Stimulated activated naive CD8-positive, alpha-beta T cell treated with anti-CD3 and anti-CD28 coated beads, Interleukin-15, Interleukin-2, amounts not matched to agents 100 ng/mL and 50 ng/mL, for 24 hours (primary cell): ENCODE measurements at regions not wholly inside any gene's neighbourhood (a gene's known extent, or its start where the extent isn't known, plus 50 kb on each side); places are given as distances from the start of the nearest gene placed in this dataset.
A peak's percentile ranks its signal among the peaks of the same experiment; 100 is the strongest.

Source experiments
- H3K27ac Mint-ChIP-seq: one replicate; pipeline ENCODE4 v1.8.0; 2021; ENCODE audit warnings: mild to moderate bottlenecking, mixed read lengths
- H3K27me3 Mint-ChIP-seq: one replicate; pipeline ENCODE4 v1.8.0; 2021; ENCODE audit warnings: mixed read lengths
- H3K36me3 Mint-ChIP-seq: one replicate; pipeline ENCODE4 v1.8.0; 2021; ENCODE audit warnings: low read depth, mixed read lengths
- H3K4me1 Mint-ChIP-seq: one replicate; pipeline ENCODE4 v1.8.0; 2021; ENCODE audit warnings: low read depth, mixed read lengths
- H3K4me3 Mint-ChIP-seq: one replicate; pipeline ENCODE4 v1.8.0; 2021; ENCODE audit warnings: mild to moderate bottlenecking, mixed read lengths
- H3K9me3 Mint-ChIP-seq: one replicate; pipeline ENCODE4 v1.8.0; 2021; ENCODE audit warnings: mixed read lengths

- Mint-ChIP-seq H3K27me3 (no peaks in the 10 kb centered on the region), H3K4me3 (no peak overlapping the region), H3K9me3 (no peaks in the 10 kb centered on the region), H3K36me3 (peaks cover 9% of the 10 kb centered on the region), H3K27ac (no peak overlapping the region), H3K4me1 (no peaks in the 10 kb centered on the region)
These were observed 90.0 kb upstream of the CLMN start for GRCh38 chr14:95409477-95410272.

- Mint-ChIP-seq H3K27ac (no peak overlapping the region), H3K4me3 (no peak overlapping the region), H3K4me1 (no peaks in the 10 kb centered on the region), H3K36me3 (peaks cover 9% of the 10 kb centered on the region), H3K27me3 (no peaks in the 10 kb centered on the region), H3K9me3 (no peaks in the 10 kb centered on the region)
These were observed 89.2 kb upstream of the CLMN start for GRCh38 chr14:95408731-95409476.

GRCh38 chr14:95407354-95407753, 87.6 kb upstream of the CLMN start:
- no peaks in the 10 kb centered on the region for H3K9me3 Mint-ChIP-seq
- H3K4me1 Mint-ChIP-seq = no peaks in the 10 kb centered on the region
- no peaks in the 10 kb centered on the region for H3K27me3 Mint-ChIP-seq
- no peak overlapping the region for H3K4me3 Mint-ChIP-seq
- no peak overlapping the region for H3K27ac Mint-ChIP-seq
- H3K36me3 Mint-ChIP-seq = peaks cover 9% of the 10 kb centered on the region

DNA sequence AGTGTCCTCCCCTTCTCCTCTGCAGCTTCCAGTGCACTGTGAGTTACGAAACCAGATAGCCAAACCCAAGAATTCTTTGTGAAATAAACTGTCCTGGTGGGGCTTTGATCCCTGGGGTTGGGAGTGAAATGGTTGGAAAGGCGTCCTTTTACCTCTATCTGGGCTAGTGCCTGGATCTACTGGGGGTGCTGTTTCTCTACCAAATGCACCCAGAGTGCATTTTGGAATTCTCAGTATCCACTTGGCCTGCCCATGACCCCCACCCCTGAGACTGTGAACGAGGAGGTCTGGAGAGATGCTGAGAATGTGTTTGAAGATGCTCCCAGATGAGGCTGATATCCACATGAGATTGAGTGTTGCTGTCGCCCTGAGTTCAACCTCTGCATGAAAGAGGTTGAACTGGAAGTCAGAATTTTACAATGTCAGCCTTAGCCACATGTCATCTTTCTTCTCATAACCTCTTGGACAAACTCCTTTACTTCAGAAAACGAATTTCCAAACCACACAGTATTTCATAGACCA, 87.1 kb upstream of the CLMN start:
- Mint-ChIP-seq H3K9me3 (no peaks in the 10 kb centered on the region), H3K36me3 (peaks cover 9% of the 10 kb centered on the region), H3K4me1 (no peaks in the 10 kb centered on the region), H3K27me3 (no peaks in the 10 kb centered on the region), H3K4me3 (no peak overlapping the region), H3K27ac (no peak overlapping the region)

DNA sequence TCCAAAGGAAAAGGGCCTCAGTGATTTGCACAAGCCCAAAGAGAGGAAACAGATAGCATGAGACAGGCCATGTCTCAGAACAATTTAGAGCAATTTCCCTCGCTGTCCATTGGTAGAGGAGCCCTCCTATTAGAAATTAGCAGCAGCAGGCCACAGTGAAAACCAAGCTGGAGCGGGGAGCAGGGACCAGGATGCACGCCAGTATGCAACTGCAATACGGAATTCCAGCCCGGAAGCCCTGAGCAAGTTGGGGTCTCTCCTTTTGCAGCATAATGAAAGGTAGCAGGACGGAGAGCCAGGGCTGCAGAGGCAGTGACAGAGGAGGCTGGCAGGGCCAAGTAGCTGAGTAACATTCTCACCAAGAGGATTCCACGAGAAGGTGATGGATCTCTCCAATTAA, 84.9 kb upstream of the CLMN start:
- Mint-ChIP-seq H3K4me1 (no peaks in the 10 kb centered on the region), H3K4me3 (no peak overlapping the region), H3K27ac (no peak overlapping the region), H3K36me3 (peaks cover 5% of the 10 kb centered on the region), H3K9me3 (no peaks in the 10 kb centered on the region), H3K27me3 (no peaks in the 10 kb centered on the region)

DNA sequence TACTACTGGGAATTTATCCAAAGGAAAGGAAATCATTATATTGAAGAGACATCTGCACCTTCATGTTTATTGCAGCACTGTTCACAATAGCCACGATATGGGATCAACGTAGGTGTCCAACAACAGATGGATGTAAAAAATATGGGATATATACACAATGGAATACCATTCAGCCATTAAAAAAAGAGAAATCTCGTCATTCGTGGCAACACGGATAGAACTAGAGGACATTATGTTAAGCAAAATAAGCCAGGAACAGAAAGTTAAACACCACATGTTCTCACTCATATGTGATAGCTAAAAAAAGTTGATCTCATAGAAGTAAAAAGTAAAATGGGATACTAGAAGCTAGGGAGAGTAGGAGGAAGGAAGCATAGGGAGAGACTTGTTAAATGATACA, 82.9 kb upstream of the CLMN start:
- Mint-ChIP-seq H3K4me1 (no peaks in the 10 kb centered on the region), H3K27ac (no peak overlapping the region), H3K27me3 (no peaks in the 10 kb centered on the region), H3K4me3 (no peak overlapping the region), H3K9me3 (no peaks in the 10 kb centered on the region), H3K36me3 (no peaks in the 10 kb centered on the region)

DNA sequence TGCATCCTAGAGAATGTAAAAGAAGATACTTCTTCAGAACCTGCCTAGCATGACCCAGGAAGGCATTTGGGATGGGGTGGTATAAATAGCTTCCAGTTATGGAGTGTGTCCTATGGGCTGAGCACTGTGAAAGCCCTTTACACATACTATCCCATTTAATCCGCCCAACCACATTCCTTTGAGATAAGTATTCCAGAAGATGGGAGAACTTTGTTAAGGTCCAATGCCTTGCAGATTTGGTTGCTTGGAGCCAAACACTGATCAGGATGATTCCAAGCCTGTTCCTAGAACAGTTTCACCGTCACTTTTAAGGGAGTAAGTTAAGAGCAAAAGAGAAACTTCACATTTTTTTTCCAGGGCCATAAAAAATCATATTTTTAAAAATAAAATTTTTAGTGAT, 82.5 kb upstream of the CLMN start:
- H3K27me3 Mint-ChIP-seq = no peaks in the 10 kb centered on the region
- no peak overlapping the region for H3K4me3 Mint-ChIP-seq
- no peak overlapping the region for H3K27ac Mint-ChIP-seq
- no peaks in the 10 kb centered on the region for H3K9me3 Mint-ChIP-seq
- H3K36me3 Mint-ChIP-seq = no peaks in the 10 kb centered on the region
- H3K4me1 Mint-ChIP-seq = no peaks in the 10 kb centered on the region

DNA sequence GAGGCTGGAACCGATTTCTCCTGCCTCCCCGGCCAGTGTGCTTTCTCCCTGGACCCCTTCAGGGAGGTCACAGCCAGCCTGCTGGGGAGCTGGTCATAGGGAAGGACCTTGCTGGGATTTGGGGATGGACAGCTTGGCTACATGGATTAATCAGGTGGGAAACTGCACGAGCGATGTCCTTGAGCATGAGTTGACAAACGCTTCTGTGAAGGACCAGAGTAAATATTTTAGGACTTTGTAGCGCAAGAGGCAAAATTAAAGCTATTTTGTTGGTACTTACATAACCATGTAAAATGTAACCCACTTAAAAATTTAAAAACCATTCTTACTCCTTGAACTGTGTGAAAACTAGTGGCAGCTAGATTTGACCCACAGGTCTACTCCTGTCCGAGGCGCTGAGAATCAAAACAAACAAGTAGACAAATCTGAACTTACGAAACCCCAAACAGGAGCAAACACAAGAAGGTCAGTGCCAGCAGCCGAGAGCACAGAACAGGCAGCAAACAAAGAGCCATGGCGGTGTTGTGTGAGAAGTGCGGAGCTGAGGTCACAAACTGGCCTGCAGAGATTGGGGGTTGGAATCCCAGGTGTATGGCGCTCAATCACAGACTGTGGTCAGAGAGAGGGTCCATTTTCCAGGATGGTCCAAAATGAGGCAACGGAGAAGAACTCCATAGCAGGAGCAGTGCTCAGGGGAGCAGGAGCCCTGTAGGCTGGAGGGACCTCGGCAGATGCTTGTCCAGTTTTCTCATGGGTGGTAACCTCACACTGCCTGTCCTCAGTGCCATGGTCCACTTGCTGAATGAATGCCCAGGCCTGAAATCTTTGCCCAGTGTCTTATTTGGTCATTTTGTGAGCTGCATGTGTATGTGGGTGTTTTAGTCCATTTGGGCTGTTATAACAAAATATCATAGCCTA, 79.2 kb upstream of the CLMN start:
- H3K27ac Mint-ChIP-seq = no peak overlapping the region
- H3K36me3 Mint-ChIP-seq = no peaks in the 10 kb centered on the region
- H3K9me3 Mint-ChIP-seq = no peaks in the 10 kb centered on the region
- no peaks in the 10 kb centered on the region for H3K27me3 Mint-ChIP-seq
- H3K4me1 Mint-ChIP-seq = peaks cover 13% of the 10 kb centered on the region
- no peak overlapping the region for H3K4me3 Mint-ChIP-seq

DNA sequence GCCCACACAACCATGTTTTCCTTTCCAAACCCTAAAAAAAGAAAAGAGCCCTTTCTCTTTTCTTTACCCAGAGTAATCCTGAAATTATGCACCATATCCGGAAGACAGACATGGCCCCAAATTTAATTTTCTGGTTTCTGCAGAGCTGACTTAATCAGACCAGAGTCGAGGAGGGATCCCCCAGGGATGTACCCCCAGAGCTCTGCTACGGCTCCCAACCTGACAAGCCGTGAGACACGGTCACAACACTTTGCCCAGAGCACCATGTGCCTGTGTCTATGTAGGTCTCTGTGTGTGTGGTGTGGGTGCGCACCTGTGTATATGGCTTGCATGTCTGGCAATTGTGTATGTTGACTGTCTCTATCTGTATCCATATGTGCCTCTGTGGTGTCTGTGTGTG, 77.6 kb upstream of the CLMN start:
- no peak overlapping the region for H3K27ac Mint-ChIP-seq
- no peaks in the 10 kb centered on the region for H3K27me3 Mint-ChIP-seq
- no peaks in the 10 kb centered on the region for H3K9me3 Mint-ChIP-seq
- H3K4me1 Mint-ChIP-seq = peaks cover 13% of the 10 kb centered on the region
- H3K4me3 Mint-ChIP-seq = no peak overlapping the region
- H3K36me3 Mint-ChIP-seq = no peaks in the 10 kb centered on the region

- H3K27ac Mint-ChIP-seq = peak overlapping the region; percentile 13
These were observed 76.5 kb upstream of the CLMN start for GRCh38 chr14:95396221-95396620.

GRCh38 chr14:95395098-95395737, 75.5 kb upstream of the CLMN start:
- no peaks in the 10 kb centered on the region for H3K27me3 Mint-ChIP-seq
- no peaks in the 10 kb centered on the region for H3K36me3 Mint-ChIP-seq
- peaks cover 13% of the 10 kb centered on the region for H3K4me1 Mint-ChIP-seq
- H3K27ac Mint-ChIP-seq = no peak overlapping the region
- H3K4me3 Mint-ChIP-seq = no peak overlapping the region
- H3K9me3 Mint-ChIP-seq = no peaks in the 10 kb centered on the region

More at GRCh38 chr14:95396221-95396620, 76.5 kb upstream of the CLMN start:
- H3K9me3 Mint-ChIP-seq = no peaks in the 10 kb centered on the region
- no peaks in the 10 kb centered on the region for H3K36me3 Mint-ChIP-seq
- H3K27me3 Mint-ChIP-seq = no peaks in the 10 kb centered on the region
- H3K4me3 Mint-ChIP-seq = no peak overlapping the region
- H3K4me1 Mint-ChIP-seq = peaks cover 13% of the 10 kb centered on the region

DNA sequence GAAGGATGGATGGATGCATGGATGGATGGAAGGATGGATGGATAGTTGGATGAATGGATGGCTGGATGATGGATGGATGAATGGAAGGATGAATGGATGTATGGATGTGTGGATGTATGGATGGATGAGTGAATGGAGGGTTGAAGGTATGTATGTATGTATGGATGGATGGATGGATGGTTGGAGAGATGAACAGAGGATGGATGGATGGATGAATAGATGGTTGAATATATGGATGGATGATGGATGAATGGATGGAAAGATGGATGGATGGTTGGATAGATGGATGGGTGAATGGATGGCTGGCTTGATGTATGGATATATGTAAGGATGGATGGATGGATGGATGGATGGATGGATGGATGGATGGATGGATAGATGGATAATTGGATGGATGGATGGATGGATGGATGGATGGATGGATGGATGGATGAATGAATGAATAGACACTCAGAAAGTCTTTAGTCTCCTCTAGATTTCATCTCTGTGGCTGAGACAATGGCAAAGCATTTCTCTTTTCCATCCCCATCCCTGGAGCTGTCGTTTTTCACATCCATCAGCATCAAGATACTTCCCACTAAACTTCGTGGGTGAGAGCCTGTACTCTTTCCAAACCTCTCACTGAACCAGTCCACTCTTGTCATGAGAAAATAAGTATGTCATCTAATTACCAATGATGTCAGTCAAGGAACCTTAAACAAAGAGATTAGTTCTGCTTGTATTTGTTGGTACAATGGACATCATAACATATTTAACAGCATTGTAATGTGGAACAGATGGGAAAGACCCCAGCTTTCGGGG, 74.8 kb upstream of the CLMN start:
- Mint-ChIP-seq H3K4me3 (no peak overlapping the region), H3K36me3 (no peaks in the 10 kb centered on the region), H3K4me1 (peaks cover 13% of the 10 kb centered on the region), H3K27me3 (no peaks in the 10 kb centered on the region), H3K27ac (no peak overlapping the region), H3K9me3 (no peaks in the 10 kb centered on the region)

GRCh38 chr14:95392841-95393240, 73.1 kb upstream of the CLMN start:
- Mint-ChIP-seq H3K4me1 (peaks cover 13% of the 10 kb centered on the region), H3K27me3 (peaks cover 3% of the 10 kb centered on the region), H3K4me3 (no peak overlapping the region), H3K36me3 (no peaks in the 10 kb centered on the region), H3K27ac (no peak overlapping the region), H3K9me3 (no peaks in the 10 kb centered on the region)

DNA sequence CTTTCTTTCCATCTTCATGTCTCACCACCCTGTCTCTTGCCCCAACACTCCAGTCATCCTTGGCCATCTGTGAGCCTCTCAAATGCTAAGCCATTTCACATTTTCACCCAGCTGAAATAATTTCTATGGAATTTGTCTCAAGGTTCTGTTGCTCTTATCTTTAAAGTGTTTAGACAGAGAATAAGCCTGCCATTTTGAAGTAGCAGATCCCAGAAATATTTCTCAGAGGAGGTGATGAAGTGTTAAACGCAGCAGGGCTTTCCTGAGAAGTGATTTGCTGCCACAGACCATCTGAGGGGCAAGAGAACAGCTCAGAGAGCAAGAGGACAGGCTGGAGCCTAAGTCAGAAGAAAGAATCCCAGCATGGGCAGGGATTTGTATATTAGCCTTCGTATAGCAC, 71.6 kb upstream of the CLMN start:
- peaks cover 3% of the 10 kb centered on the region for H3K27me3 Mint-ChIP-seq
- no peak overlapping the region for H3K4me3 Mint-ChIP-seq
- no peak overlapping the region for H3K27ac Mint-ChIP-seq
- H3K9me3 Mint-ChIP-seq = no peaks in the 10 kb centered on the region
- H3K36me3 Mint-ChIP-seq = no peaks in the 10 kb centered on the region
- H3K4me1 Mint-ChIP-seq = peaks cover 10% of the 10 kb centered on the region
